ENCODE measurements at regions not wholly inside any gene's neighbourhood (a gene's known extent, or its start where the extent isn't known, plus 50 kb on each side); places are given as distances from the start of the nearest gene placed in this dataset.

DNA sequence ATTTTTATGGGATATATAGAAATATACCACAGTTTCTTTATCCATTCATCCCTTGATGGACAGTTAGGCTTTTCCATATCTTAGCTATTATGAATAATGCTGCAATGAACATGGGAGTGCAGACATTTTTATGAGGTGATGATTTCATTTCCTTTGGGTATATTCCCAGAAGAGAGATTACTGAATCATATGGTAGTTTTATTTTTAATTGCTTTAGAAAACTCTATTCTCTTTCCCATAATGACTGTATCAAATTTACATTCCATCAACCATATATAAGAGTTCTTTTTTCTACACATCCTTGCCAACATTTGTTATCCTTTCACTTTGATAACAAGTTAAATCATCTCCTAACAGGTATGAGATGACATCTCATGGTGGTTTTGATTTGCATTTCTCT, 821.6 kb downstream of the TLE1 start:
- H4K20me1 ChIP-seq (ENCODE audit: control insufficient read depth, insufficient read depth): no peaks in the 10 kb centered on the region
- no peaks in the 10 kb centered on the region for H3K36me3 ChIP-seq (ENCODE audit: control insufficient read depth in 2 of 2, insufficient read depth in 2 of 2, low read length in 1 of 2)
- no peak overlapping the region for H3K27ac ChIP-seq (ENCODE audit: control insufficient read depth, insufficient read depth)
- ChIA-PET RAD21 (ENCODE audit: unreplicated experiment) (no interaction called here), CTCF (interaction anchor here (0.6 kb wide), 1 partner anchor 477 kb away, joined by 3 read pairs; no protein-coding TSS in a partner anchor), SMC1A (ENCODE audit: uncharacterized antibody, unreplicated experiment) (interaction anchor here (0.6 kb wide), 1 partner anchor 84 kb away, joined by 4 read pairs; no protein-coding TSS in a partner anchor), POLR2A (no interaction called here)
- no peaks in the 10 kb centered on the region for H3K9me3 ChIP-seq (replicated peaks; ENCODE audit: control insufficient read depth, insufficient read depth, low read length)
- no peaks in the 10 kb centered on the region for H3K27me3 ChIP-seq (replicated peaks in 1 of 2; ENCODE audit: control insufficient read depth in 2 of 2, insufficient read depth in 2 of 2, low read length in 1 of 2)
- no peak overlapping the region for H2AFZ ChIP-seq (ENCODE audit: control insufficient read depth, low read depth, low read length)
- intact Hi-C loops (cut with micrococcal nuclease; ENCODE audit: unreplicated experiment): no loop called here
- DNase-seq (ENCODE audit: low read depth, low spot score) (no peak), FAIRE-seq (no peak), ATAC-seq (no peak)
- no TSS peak for BruUV-seq (replicated peaks)
- no peak overlapping the region for H3K4me3 ChIP-seq
- no peaks in the 10 kb centered on the region for H3K79me2 ChIP-seq (ENCODE audit: control insufficient read depth, insufficient read depth, low read length)
- no peak for TF ChIP-seq ZNF217 (IDR thresholded peaks at IDR 0.05)
- TF ChIP-seq RCOR1 (conservative IDR thresholded peaks at IDR 0.05; ENCODE audit: low read depth, low read length): no peak
- TF ChIP-seq, protein P1, sequence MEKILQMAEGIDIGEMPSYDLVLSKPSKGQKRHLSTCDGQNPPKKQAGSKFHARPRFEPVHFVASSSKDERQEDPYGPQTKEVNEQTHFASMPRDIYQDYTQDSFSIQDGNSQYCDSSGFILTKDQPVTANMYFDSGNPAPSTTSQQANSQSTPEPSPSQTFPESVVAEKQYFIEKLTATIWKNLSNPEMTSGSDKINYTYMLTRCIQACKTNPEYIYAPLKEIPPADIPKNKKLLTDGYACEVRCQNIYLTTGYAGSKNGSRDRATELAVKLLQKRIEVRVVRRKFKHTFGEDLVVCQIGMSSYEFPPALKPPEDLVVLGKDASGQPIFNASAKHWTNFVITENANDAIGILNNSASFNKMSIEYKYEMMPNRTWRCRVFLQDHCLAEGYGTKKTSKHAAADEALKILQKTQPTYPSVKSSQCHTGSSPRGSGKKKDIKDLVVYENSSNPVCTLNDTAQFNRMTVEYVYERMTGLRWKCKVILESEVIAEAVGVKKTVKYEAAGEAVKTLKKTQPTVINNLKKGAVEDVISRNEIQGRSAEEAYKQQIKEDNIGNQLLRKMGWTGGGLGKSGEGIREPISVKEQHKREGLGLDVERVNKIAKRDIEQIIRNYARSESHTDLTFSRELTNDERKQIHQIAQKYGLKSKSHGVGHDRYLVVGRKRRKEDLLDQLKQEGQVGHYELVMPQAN (conservative IDR thresholded peaks at IDR 0.05): no peak
- no peak for TF ChIP-seq SP1 (IDR thresholded peaks at IDR 0.05; ENCODE audit: low read depth, low read length)
- TF ChIP-seq NFIC (IDR thresholded peaks at IDR 0.05; ENCODE audit: low read depth, low read length): no peak
- no peak for TF ChIP-seq ETV6 (conservative IDR thresholded peaks at IDR 0.05 in 1 of 2, IDR thresholded peaks at IDR 0.05 in 1 of 2; ENCODE audit: borderline replicate concordance in 1 of 2, low read depth in 1 of 2)
- no peak for TF ChIP-seq RELA (IDR thresholded peaks at IDR 0.05; ENCODE audit: borderline replicate concordance, partially characterized antibody)
- TF ChIP-seq, protein P2, sequence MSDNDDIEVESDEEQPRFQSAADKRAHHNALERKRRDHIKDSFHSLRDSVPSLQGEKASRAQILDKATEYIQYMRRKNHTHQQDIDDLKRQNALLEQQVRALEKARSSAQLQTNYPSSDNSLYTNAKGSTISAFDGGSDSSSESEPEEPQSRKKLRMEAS (IDR thresholded peaks at IDR 0.05; ENCODE audit: low read depth, low read length): no peak
- no peak for TF ChIP-seq HSF1 (IDR thresholded peaks at IDR 0.05; ENCODE audit: low read depth, low read length)
- in situ Hi-C loops (cut with MboI): no loop called here
- no peak overlapping the region for H3K4me2 ChIP-seq (ENCODE audit: control insufficient read depth, insufficient read depth)
- H3K4me1 ChIP-seq (ENCODE audit: control insufficient read depth, insufficient read depth, low read length): no peaks in the 10 kb centered on the region
- H3K9ac ChIP-seq (ENCODE audit: control insufficient read depth, insufficient read depth, low read length): no peak overlapping the region

Data from GM12878 (cell line).